ENCODE measurements at regions not wholly inside any gene's neighbourhood (a gene's known extent, or its start where the extent isn't known, plus 50 kb on each side); places are given as distances from the start of the nearest gene placed in this dataset.

GRCh38 chr4:143083756-143084472 lies 100.8 kb upstream of the USP38 start:
- 5% methylated on average over 2 of the region's 2 CpGs for WGBS (ENCODE audit: low lambda C conversion rate)
- H3K9me3 ChIP-seq (ENCODE audit: low read length), result no peaks in the 10 kb centered on the region
- H2AFZ ChIP-seq (ENCODE audit: low read length), result no peak overlapping the region
- DNase-seq (ENCODE audit: low spot score), result no peak
- ChIA-PET POLR2A (no interaction called here), CTCF (ENCODE audit: low intra/inter-chr PET ratio, low total read pairs) (no interaction called here)
- H3K36me3 ChIP-seq (replicated peaks in 1 of 2; ENCODE audit: control insufficient read depth in 1 of 2, insufficient read depth in 2 of 2, low read length in 2 of 2), result no peaks in the 10 kb centered on the region
- no TSS peak for BruUV-seq (replicated peaks)
- H3K4me3 ChIP-seq (replicated peaks in 1 of 3; ENCODE audit: insufficient read depth in 1 of 3, low read depth in 2 of 3, low read length in 3 of 3), result no peak overlapping the region
- H3K9ac ChIP-seq (ENCODE audit: insufficient read depth, low read depth, low read length), result no peak overlapping the region
- no peaks in the 10 kb centered on the region for H3K27me3 ChIP-seq (ENCODE audit: control insufficient read depth in 1 of 2, insufficient read depth in 2 of 2, low read length in 2 of 2)
- H4K20me1 ChIP-seq (ENCODE audit: insufficient read depth, low read length), result no peaks in the 10 kb centered on the region
- no peaks in the 10 kb centered on the region for H3K4me1 ChIP-seq (ENCODE audit: insufficient read depth, low read length)
- intact Hi-C loops (cut with micrococcal nuclease; ENCODE audit: unreplicated experiment), result no loop called here
- TF ChIP-seq, protein P1, sequence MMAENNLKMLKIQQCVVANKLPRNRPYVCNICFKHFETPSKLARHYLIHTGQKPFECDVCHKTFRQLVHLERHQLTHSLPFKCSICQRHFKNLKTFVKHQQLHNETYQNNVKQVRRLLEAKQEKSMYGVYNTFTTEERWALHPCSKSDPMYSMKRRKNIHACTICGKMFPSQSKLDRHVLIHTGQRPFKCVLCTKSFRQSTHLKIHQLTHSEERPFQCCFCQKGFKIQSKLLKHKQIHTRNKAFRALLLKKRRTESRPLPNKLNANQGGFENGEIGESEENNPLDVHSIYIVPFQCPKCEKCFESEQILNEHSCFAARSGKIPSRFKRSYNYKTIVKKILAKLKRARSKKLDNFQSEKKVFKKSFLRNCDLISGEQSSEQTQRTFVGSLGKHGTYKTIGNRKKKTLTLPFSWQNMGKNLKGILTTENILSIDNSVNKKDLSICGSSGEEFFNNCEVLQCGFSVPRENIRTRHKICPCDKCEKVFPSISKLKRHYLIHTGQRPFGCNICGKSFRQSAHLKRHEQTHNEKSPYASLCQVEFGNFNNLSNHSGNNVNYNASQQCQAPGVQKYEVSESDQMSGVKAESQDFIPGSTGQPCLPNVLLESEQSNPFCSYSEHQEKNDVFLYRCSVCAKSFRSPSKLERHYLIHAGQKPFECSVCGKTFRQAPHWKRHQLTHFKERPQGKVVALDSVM (CRISPR knock-in tag; IDR thresholded peaks at IDR 0.05), result no peak
- TF ChIP-seq MTERF4 (CRISPR knock-in tag; IDR thresholded peaks at IDR 0.05), result no peak
- no peak for TF ChIP-seq PPARG (CRISPR knock-in tag; conservative IDR thresholded peaks at IDR 0.05)
- TF ChIP-seq LRRFIP1 (CRISPR knock-in tag; conservative IDR thresholded peaks at IDR 0.05), result no peak
- no peak for TF ChIP-seq AGO1 (IDR thresholded peaks at IDR 0.05; ENCODE audit: low read depth, low read length, poor library complexity, severe bottlenecking)
- no peak for TF ChIP-seq ZNF263 (CRISPR knock-in tag; IDR thresholded peaks at IDR 0.05)
- TF ChIP-seq, protein P2, sequence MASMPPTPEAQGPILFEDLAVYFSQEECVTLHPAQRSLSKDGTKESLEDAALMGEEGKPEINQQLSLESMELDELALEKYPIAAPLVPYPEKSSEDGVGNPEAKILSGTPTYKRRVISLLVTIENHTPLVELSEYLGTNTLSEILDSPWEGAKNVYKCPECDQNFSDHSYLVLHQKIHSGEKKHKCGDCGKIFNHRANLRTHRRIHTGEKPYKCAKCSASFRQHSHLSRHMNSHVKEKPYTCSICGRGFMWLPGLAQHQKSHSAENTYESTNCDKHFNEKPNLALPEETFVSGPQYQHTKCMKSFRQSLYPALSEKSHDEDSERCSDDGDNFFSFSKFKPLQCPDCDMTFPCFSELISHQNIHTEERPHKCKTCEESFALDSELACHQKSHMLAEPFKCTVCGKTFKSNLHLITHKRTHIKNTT (CRISPR knock-in tag; IDR thresholded peaks at IDR 0.05), result no peak
- no peak overlapping the region for H3K27ac ChIP-seq (ENCODE audit: extremely low read length, insufficient read depth, low read length)
- in situ Hi-C loops (cut with HindIII; ENCODE audit: extremely low pct_ligation_motif_present, low pct_unique_long_range_greater_than_20kb), result no loop called here
- no peaks in the 10 kb centered on the region for H3K79me2 ChIP-seq (ENCODE audit: insufficient read depth, low read length)
- H3K4me2 ChIP-seq (ENCODE audit: low read depth, low read length), result no peak overlapping the region
- ATAC-seq, result no peak
- FAIRE-seq, result no peak
